GM11168 (cell line): ENCODE measurements at regions not wholly inside any gene's neighbourhood (a gene's known extent, or its start where the extent isn't known, plus 50 kb on each side); places are given as distances from the start of the nearest gene placed in this dataset.

ENCODE experiments used
- in situ Hi-C: fragments of 300-500 bp; cut with MboI; formaldehyde crosslinking; loops from one replicate; pipeline ENCODE4 v1.12.0; 2022; ENCODE audit warnings: low sequenced_read_pairs; ENCODE audit not compliant: unreplicated experiment

GRCh38 chr7:156549636-156550035 is 90.9 kb upstream of the RNF32 start:
- in situ Hi-C loops, result no loop called here

DNA sequence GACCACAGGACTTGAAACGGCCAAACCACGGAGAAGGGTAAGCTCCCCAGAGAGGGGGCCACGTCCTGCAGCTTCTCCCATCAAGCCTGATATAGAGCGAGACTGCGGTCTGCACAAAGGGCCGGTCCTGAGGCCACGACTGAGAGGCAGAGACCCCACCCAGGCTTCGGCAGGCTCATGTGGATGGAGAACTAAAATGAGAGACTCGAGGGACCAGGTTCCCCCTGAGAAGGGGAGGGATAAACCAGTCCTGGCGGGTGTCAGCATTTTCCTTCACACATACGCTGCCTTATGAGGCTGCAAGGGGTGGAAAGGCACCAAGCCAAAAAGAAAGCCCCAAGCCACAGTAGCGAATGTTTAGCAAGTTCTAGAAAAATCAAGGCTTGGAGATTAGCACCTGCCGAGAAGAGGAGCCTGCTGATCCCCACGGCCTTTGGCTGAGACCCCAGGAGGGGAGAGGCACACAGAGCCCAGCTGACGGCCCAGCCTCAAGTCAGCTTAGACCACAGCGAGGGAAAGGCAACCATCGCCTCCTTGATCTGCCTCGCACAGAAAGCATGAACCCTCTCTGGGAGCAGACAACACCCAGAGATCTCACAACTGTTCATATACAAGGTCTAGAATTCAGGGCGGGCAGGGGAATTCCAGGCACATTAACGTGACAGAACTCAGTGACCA is 92.6 kb upstream of the RNF32 start:
- in situ Hi-C loops, result no loop called here

DNA sequence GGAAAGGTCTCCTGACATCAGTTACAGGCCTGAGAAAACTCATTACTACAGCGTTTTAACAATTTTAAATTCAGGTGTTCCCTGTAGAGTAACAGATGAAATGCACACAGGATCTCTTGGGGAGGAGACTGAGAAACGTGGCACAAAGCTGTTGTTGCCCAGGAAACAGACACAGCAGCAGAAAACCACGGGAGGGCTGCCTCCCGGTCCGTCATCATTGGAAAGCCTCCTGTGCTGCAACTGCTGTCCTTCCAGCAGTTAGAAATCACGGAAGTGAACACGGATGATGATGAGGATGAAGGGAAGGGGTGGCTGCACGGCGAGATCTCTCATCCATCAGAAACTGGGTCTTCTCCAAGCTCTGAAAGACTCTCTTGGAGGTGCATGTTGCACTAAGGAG is 94.6 kb upstream of the RNF32 start:
- in situ Hi-C loops, result no loop called here

DNA sequence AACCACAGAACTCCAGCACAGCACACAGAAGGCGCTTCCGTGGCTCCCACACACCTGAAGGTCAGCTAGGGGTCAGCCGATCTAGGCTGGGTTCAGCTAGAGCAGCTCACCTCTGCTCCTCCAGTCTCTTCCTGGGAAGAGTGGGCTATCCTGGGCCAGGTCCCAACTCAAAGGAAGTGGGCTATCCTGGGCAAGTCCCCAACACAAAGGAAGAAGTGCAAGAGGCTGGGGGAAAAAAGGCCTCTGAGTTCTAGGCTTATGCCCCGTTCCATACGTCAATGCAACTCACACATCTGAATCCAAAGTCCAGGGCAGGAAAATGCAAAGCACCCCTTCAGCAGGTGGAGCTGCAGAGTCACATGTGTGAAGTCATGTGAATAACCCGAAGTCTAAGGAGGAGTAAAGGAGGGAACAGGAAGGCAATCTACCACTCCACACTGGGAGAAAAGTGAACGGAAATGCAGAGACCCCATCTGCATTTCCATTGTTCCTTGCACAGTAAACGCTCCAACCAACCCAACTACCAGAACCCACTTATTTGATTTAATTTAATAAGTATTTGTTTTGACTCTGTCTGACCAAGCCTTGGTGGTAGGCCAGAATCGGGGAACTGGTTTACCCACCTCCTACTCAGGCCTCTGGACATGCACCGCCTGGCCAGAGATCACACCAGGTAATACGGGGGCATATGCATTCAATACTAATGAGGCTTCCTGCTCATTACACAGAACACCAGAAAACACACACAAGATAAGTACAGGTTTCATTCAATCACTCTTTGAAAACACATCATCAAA is 95.5 kb upstream of the RNF32 start:
- in situ Hi-C loops, result no loop called here

GRCh38 chr7:156543699-156544598 is 96.6 kb upstream of the RNF32 start:
- in situ Hi-C loops, result no loop called here

DNA sequence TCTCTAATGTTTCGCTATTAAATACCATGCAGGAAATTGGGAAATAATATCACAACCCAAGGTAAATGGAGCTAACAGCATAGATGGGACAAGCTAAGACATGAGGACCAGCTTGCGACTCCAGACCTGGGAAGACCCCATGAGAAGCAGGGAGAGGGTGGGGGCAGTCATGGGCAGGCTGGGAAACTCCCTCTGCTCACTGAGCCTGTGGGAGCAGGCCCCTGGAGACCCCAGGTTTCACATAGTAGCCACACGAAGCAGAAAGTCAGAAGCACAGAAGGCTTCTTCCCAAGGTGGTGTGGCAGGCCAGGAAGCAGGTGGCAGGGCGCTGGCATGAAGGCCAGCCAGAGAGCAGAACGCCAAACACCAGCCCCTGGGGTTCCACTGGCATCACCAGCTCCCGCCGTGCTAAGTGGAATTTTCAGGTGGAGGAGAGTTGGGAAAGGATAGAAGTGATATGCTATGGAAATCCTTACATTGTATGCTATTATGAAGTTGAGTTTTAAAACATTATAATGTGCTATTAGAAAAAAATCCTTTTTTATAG is 99.9 kb upstream of the RNF32 start:
- in situ Hi-C loops, result no loop called here

GRCh38 chr7:156539999-156540398 is 100.6 kb upstream of the RNF32 start:
- in situ Hi-C loops, result no loop called here

GRCh38 chr7:156537006-156537405 is 103.6 kb upstream of the RNF32 start:
- in situ Hi-C loops, result no loop called here

DNA sequence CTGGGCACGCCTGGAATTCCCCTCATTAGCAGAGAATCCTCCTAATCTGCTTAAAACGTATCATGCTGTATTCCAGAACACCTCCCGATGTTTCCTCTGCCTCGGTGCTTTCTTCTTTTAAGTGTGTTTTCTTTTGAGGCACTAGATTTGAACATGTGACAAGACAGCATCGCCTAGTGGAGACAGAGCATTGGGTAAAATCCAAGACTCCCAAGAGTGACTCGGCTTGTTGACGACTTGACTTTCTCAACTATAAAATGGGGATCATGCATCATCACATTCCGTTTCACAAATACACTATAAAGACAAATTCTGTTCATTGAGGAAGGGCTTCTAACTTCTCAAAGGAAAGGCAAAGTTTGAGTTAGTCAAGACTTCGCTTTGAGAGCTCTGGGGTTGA is 105.6 kb upstream of the RNF32 start:
- in situ Hi-C loops, result no loop called here

DNA sequence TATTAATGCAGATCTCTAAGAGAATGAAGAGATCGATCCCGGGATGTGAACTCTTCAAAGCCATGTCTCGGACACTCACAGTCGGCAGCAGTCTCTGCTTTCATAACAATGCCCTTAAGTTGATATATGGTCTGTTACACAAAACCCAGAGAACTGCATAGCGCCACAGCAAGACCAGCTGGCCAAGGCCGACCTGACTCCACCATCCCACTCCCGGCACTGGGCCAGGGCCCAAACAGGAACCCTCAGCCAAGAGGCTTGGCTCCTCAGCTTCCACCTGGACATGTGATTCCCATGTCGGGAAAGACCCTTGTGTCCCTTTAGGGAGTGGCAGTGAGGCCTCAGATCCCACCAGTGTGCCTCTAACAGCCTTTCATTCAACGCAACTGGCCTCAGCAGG is 106.6 kb upstream of the RNF32 start:
- in situ Hi-C loops, result no loop called here

- in situ Hi-C loops, result no loop called here
Measured at GRCh38 chr7:156533420-156533819, 107.2 kb upstream of the RNF32 start.

- in situ Hi-C loops, result no loop called here
Measured at GRCh38 chr7:156532016-156532602, 108.5 kb upstream of the RNF32 start.

DNA sequence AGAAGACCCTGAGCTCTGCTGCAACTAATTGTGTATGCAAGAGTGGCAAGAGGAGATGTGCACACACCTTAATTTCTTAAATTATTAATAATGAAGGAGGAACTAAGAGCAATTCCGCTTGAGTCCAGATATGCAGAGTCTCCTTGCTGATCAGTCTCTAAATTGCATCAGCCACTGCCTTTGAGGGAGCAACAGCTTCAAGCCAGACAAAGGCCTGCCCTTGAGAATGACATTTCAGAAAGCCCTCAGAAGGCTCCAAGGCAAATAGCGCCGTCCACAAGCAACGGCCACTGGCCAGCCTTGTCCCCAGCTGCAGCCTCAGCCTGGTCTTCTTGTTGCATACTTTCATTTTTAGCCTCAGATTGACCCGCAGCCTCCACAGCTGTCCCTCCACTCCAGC is 110.6 kb upstream of the RNF32 start:
- in situ Hi-C loops, result no loop called here

DNA sequence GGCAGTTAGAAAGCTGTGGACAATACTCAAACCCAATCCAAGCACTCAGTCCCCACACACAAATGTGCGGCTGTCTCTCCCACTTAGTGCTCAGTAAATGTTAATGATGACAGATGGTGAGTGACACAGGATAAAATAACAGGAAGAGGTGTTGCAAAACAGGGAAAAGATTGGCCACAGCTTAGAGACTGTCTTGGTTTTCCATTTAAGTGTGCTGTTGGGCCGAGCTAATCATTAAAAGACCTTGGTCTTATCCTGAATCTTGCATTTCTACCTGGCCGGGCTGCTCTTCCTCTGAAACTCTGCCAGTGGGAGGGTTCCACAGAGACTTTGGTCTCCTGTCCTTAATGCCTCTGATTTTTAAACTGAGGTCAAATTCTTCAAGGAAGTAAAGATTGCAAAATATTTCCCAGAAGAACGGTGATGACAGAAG is 113.1 kb upstream of the RNF32 start:
- in situ Hi-C loops, result no loop called here

- in situ Hi-C loops, result no loop called here
Measured at GRCh38 chr7:156524818-156525597, 115.6 kb upstream of the RNF32 start.

- in situ Hi-C loops, result no loop called here
Measured at GRCh38 chr7:156523447-156524048, 117.0 kb upstream of the RNF32 start.

- in situ Hi-C loops, result no loop called here
Measured at GRCh38 chr7:156522801-156523200, 117.8 kb upstream of the RNF32 start.

DNA sequence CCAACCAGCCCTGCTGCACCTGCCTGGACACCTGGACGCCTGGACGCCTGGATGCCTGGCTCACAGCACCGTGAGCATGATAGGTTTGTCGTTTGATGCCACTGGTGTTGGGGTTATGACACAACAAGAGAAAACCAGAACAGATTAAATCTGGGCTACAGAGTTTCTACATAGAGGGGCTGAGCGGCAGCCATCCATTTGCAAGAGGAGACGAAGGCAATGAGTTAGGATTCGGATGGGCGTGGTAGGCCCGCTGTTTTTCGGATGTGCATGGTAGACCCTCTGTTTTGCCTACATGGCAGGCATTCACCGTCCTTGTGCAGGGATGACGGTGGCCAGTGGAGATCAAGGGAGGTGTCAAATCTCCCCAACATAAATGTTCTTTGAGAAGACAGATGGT is 121.5 kb upstream of the RNF32 start:
- in situ Hi-C loops, result no loop called here

- in situ Hi-C loops, result no loop called here
Measured at GRCh38 chr7:156518466-156518865, 122.1 kb upstream of the RNF32 start.
